HG03108 (cell line): ENCODE measurements at regions not wholly inside any gene's neighbourhood (a gene's known extent, or its start where the extent isn't known, plus 50 kb on each side); places are given as distances from the start of the nearest gene placed in this dataset.

Experiments
- ATAC-seq: cut with Tn5 transposase; IDR thresholded peaks from one replicate; pipeline ENCODE4 v1.9.1; 2021; ENCODE audit warnings: moderate library complexity; ENCODE audit not compliant: unreplicated experiment

GRCh38 chr15:35757361-35757760 lies 211.4 kb upstream of the DPH6 start:
- ATAC-seq = no peak

GRCh38 chr15:35757765-35758164 lies 211.8 kb upstream of the DPH6 start:
- ATAC-seq = no peak

GRCh38 chr15:35764661-35765519 lies 218.9 kb upstream of the DPH6 start:
- no peak for ATAC-seq

GRCh38 chr15:35768949-35769348 lies 223.0 kb upstream of the DPH6 start:
- ATAC-seq = no peak

GRCh38 chr15:35769656-35770055 lies 223.7 kb upstream of the DPH6 start:
- ATAC-seq = no peak

- no peak for ATAC-seq
Observed at GRCh38 chr15:35771746-35772442, 225.9 kb upstream of the DPH6 start.

GRCh38 chr15:35774653-35775052 lies 228.7 kb upstream of the DPH6 start:
- no peak for ATAC-seq

GRCh38 chr15:35775471-35775870 lies 229.5 kb upstream of the DPH6 start:
- ATAC-seq = no peak

GRCh38 chr15:35777061-35777460 lies 231.1 kb upstream of the DPH6 start:
- ATAC-seq = no peak

- ATAC-seq = no peak
Observed at GRCh38 chr15:35783203-35783602, 237.2 kb upstream of the DPH6 start.

GRCh38 chr15:35784745-35785144 lies 238.8 kb upstream of the DPH6 start:
- ATAC-seq = no peak

GRCh38 chr15:35810007-35810406 lies 264.0 kb upstream of the DPH6 start:
- no peak for ATAC-seq

GRCh38 chr15:35813573-35813972 lies 267.6 kb upstream of the DPH6 start:
- no peak for ATAC-seq

- ATAC-seq = no peak
Observed at GRCh38 chr15:35818846-35819245, 272.9 kb upstream of the DPH6 start.

GRCh38 chr15:35822153-35822552 lies 276.2 kb upstream of the DPH6 start:
- ATAC-seq = no peak

- no peak for ATAC-seq
Observed at GRCh38 chr15:35827141-35827540, 281.2 kb upstream of the DPH6 start.

- ATAC-seq = no peak
Observed at GRCh38 chr15:35827911-35828310, 281.9 kb upstream of the DPH6 start.

- ATAC-seq = no peak
Observed at GRCh38 chr15:35833581-35833980, 287.6 kb upstream of the DPH6 start.

GRCh38 chr15:35834216-35834830 lies 288.4 kb upstream of the DPH6 start:
- ATAC-seq = no peak

GRCh38 chr15:35834866-35835265 lies 288.9 kb upstream of the DPH6 start:
- ATAC-seq = no peak

- ATAC-seq = no peak
Observed at GRCh38 chr15:35838424-35839111, 292.6 kb upstream of the DPH6 start.
